ENCODE measurements at regions not wholly inside any gene's neighbourhood (a gene's known extent, or its start where the extent isn't known, plus 50 kb on each side); places are given as distances from the start of the nearest gene placed in this dataset.
"Not testable (repeated sequence)": the region's sequence is repeated elsewhere in the genome, so short reads cannot be mapped to it uniquely, and the experiment has no call there.

- no peak for ATAC-seq
- DNase-seq: no peak
- intact Hi-C loops (cut with DNase I): no loop called here
Measured at GRCh38 chr17:21542070-21542469, 150.3 kb upstream of the KCNJ18 start.

- DNase-seq (no peak), ATAC-seq (no peak)
- intact Hi-C loops (cut with DNase I): no loop called here
Measured at GRCh38 chr17:21542991-21543390, 149.3 kb upstream of the KCNJ18 start.

- intact Hi-C loops (cut with DNase I): no loop called here
- ATAC-seq (no peak), DNase-seq (no peak)
Measured at GRCh38 chr17:21545064-21545463, 147.3 kb upstream of the KCNJ18 start.

GRCh38 chr17:21548236-21548635 is 144.1 kb upstream of the KCNJ18 start:
- intact Hi-C loops (cut with DNase I): no loop called here
- ATAC-seq: no peak

GRCh38 chr17:21549107-21549687 is 143.1 kb upstream of the KCNJ18 start:
- no peak for DNase-seq
- ATAC-seq: no peak
- intact Hi-C loops (cut with DNase I): no loop called here

More at GRCh38 chr17:21548236-21548635, 144.1 kb upstream of the KCNJ18 start:
- DNase-seq: no peak

- ATAC-seq; intact Hi-C loops (cut with DNase I); DNase-seq: not testable (repeated sequence)
Measured at GRCh38 chr17:21550031-21550430, 142.3 kb upstream of the KCNJ18 start.

- intact Hi-C loops (cut with DNase I): no loop called here
- ATAC-seq (peak; percentile 99), DNase-seq (peak; percentile 88)
Measured at GRCh38 chr17:21551081-21551881, 141.0 kb upstream of the KCNJ18 start.

- intact Hi-C loops (cut with DNase I); DNase-seq; ATAC-seq: not testable (repeated sequence)
Measured at GRCh38 chr17:21558921-21559320, 133.4 kb upstream of the KCNJ18 start.

GRCh38 chr17:21564262-21564661 is 128.1 kb upstream of the KCNJ18 start:
- no peak for ATAC-seq
- intact Hi-C loops (cut with DNase I): no loop called here

GRCh38 chr17:21564757-21565156 is 127.6 kb upstream of the KCNJ18 start:
- not testable (repeated sequence) for ATAC-seq, DNase-seq

More at GRCh38 chr17:21564262-21564661, 128.1 kb upstream of the KCNJ18 start:
- DNase-seq: no peak

GRCh38 chr17:21570427-21570826 is 121.9 kb upstream of the KCNJ18 start:
- intact Hi-C loops (cut with DNase I); ATAC-seq; DNase-seq: not testable (repeated sequence)

More at GRCh38 chr17:21564757-21565156, 127.6 kb upstream of the KCNJ18 start:
- intact Hi-C loops (cut with DNase I): not testable (repeated sequence)

GRCh38 chr17:21572148-21572547 is 120.2 kb upstream of the KCNJ18 start:
- ATAC-seq; DNase-seq; intact Hi-C loops (cut with DNase I): not testable (repeated sequence)

- intact Hi-C loops (cut with DNase I); DNase-seq; ATAC-seq: not testable (repeated sequence)
Measured at GRCh38 chr17:21573271-21573960, 118.9 kb upstream of the KCNJ18 start.

GRCh38 chr17:21573961-21574610 is 118.2 kb upstream of the KCNJ18 start:
- ATAC-seq (peak; percentile 92), DNase-seq (peak; percentile 78)
- intact Hi-C loops (cut with DNase I): no loop called here

GRCh38 chr17:21574611-21575255 is 117.6 kb upstream of the KCNJ18 start:
- DNase-seq; intact Hi-C loops (cut with DNase I); ATAC-seq: not testable (repeated sequence)

GRCh38 chr17:21578783-21579182 is 113.5 kb upstream of the KCNJ18 start:
- ATAC-seq; intact Hi-C loops (cut with DNase I); DNase-seq: not testable (repeated sequence)

- DNase-seq (no peak), ATAC-seq (no peak)
- intact Hi-C loops (cut with DNase I): no loop called here
Measured at GRCh38 chr17:21592774-21593173, 99.5 kb upstream of the KCNJ18 start.

GRCh38 chr17:21593452-21594105 is 98.7 kb upstream of the KCNJ18 start:
- DNase-seq; intact Hi-C loops (cut with DNase I); ATAC-seq: not testable (repeated sequence)
